K562 (cell line): ENCODE measurements at regions not wholly inside any gene's neighbourhood (a gene's known extent, or its start where the extent isn't known, plus 50 kb on each side); places are given as distances from the start of the nearest gene placed in this dataset.
A peak's percentile ranks its signal among the peaks of the same experiment; 100 is the strongest.

Experiments
- ATAC-seq: fragments of 200-7000 bp; cut with Tn5 transposase; 3 replicates; pipeline ENCODE4 v1.9.1; 2020; ENCODE audit warnings: moderate library complexity
- BruUV-seq: library from RNA; stranded (reverse); fragments of 400-500 nt; replicated peaks from 2 replicates; lab custom pipeline; 2021; lab: Mats Ljungman, UMichigan
- CTCF ChIA-PET: fragments of 300-600 bp; formaldehyde crosslinking; extraction: SDS; loops from one replicate; lab custom pipeline; 2021; ENCODE audit warnings: low intra/inter-chr PET ratio; lab: Yijun Ruan, JAX
- POLR2A ChIA-PET: fragments of 300-600, 350-650 bp; sonication (Branson Sonifier 250); formaldehyde crosslinking; extraction: SDS; loops from one replicate; lab custom pipeline; 2021; ENCODE audit warnings: antibody characterized with exemption, inconsistent platforms; lab: Yijun Ruan, JAX
- DNase-seq, 4 experiments: peaks; one replicate each; pipeline versions ENCODE4 v3.0.0 to v3.0.0-alpha.2; 2011 to 2018; ENCODE audit warnings: low spot score in 3 of 4, mixed read lengths in 3 of 4; ENCODE audit errors: extremely low read depth in 1 of 4
- FAIRE-seq: peaks from 2 replicates; lab custom pipeline; 2011; peaks lifted over from hg19 to GRCh38; lab: Jason Lieb, UNC
- H2AFZ ChIP-seq: 2 replicates; pipeline ENCODE4 v1.6.0; 2011; ENCODE audit warnings: low read depth, low read length, control low read depth, inconsistent platforms
- H3K27ac ChIP-seq: fragments of 200-600 bp; 3 replicates; pipeline ENCODE4 v1.8.0; 2011; ENCODE audit warnings: low read depth, mild to moderate bottlenecking, control low read depth, inconsistent platforms, low read length, moderate library complexity, mixed read lengths; ENCODE audit errors: extremely low read depth
- H3K27me3 ChIP-seq, 2 experiments: fragments of 300-600 bp in 1 of 2; 2 replicates in 1 of 2; 3 replicates in 1 of 2; pipeline versions ENCODE4 v1.6.0 to v1.8.0; 2011; ENCODE audit warnings: inconsistent platforms in 2 of 2, low read length in 2 of 2, mild to moderate bottlenecking in 1 of 2, mixed read lengths in 1 of 2, moderate library complexity in 1 of 2; ENCODE audit not compliant: control insufficient read depth in 2 of 2, insufficient read depth in 2 of 2
- H3K36me3 ChIP-seq: fragments of 300-600 bp; 3 replicates; pipeline ENCODE4 v1.8.0; 2011; ENCODE audit warnings: mild to moderate bottlenecking, low read length, inconsistent platforms; ENCODE audit not compliant: control insufficient read depth, insufficient read depth
- H3K4me1 ChIP-seq, 2 experiments: fragments of 200-600 bp in 1 of 2; replicated peaks in 1 of 2; 2 replicates in 1 of 2; 3 replicates in 1 of 2; pipeline versions ENCODE4 v1.5.1 to v1.8.0; 2011; ENCODE audit warnings: inconsistent platforms in 2 of 2, low read length in 2 of 2, mild to moderate bottlenecking in 1 of 2, mixed read lengths in 1 of 2, moderate library complexity in 1 of 2; ENCODE audit not compliant: control insufficient read depth in 2 of 2, insufficient read depth in 2 of 2
- H3K4me2 ChIP-seq: 2 replicates; pipeline ENCODE4 v1.6.1; 2011; ENCODE audit warnings: low read length, control low read depth, inconsistent platforms, mixed read lengths; ENCODE audit not compliant: insufficient read depth
- H3K4me3 ChIP-seq: fragments of 200-600 bp; sonication (generic), shearing (Covaris generic); 2 replicates; pipeline ENCODE4 v1.5.1; 2016; ENCODE audit warnings: control low read depth, inconsistent platforms
- H3K79me2 ChIP-seq: fragments of 200-600 bp; 3 replicates; pipeline ENCODE4 v1.8.0; 2011; ENCODE audit warnings: low read length, inconsistent platforms; ENCODE audit not compliant: control insufficient read depth, insufficient read depth
- H3K9ac ChIP-seq, 2 experiments: 2 replicates each; pipeline versions ENCODE4 v1.6.0 to v1.6.1; 2011; ENCODE audit warnings: low read depth in 2 of 2, low read length in 2 of 2, control low read depth in 1 of 2, inconsistent platforms in 1 of 2, mild to moderate bottlenecking in 1 of 2, mixed read lengths in 1 of 2; ENCODE audit not compliant: insufficient read depth in 1 of 2
- H3K9me1 ChIP-seq: one replicate; pipeline ENCODE4 v1.6.0; 2011; ENCODE audit warnings: inconsistent platforms, mild to moderate bottlenecking, low read length, moderate library complexity; ENCODE audit not compliant: control insufficient read depth, insufficient read depth
- H3K9me3 ChIP-seq: replicated peaks from 2 replicates; pipeline ENCODE4 v1.5.1; 2011; ENCODE audit warnings: low read depth, low read length, inconsistent platforms; ENCODE audit not compliant: control insufficient read depth, insufficient read depth
- H4K20me1 ChIP-seq: replicated peaks from 2 replicates; pipeline ENCODE4 v1.6.1; 2011; ENCODE audit warnings: low read length, inconsistent platforms, mixed read lengths; ENCODE audit not compliant: control insufficient read depth, insufficient read depth
- ADNP ChIP-seq: fragments of 200-800 bp; sonication (Bioruptor generic); IDR thresholded peaks from 2 replicates; pipeline ENCODE4 v1.6.1; 2016; ENCODE audit warnings: missing genetic modification characterization, missing compliant biosample characterization
- CEBPB ChIP-seq: fragments of 450-650 bp; IDR thresholded peaks from 2 replicates; pipeline ENCODE4 v1.6.1; 2016; ENCODE audit warnings: missing genetic modification characterization, missing compliant biosample characterization
- CEBPG ChIP-seq, 3 experiments: fragments of 200-800 bp in 1 of 3; sonication (Bioruptor generic) in 1 of 3; sonication (generic) in 1 of 3; formaldehyde crosslinking in 1 of 3; IDR thresholded peaks in 2 of 3; conservative IDR thresholded peaks in 1 of 3; 2 replicates each; pipeline versions ENCODE4 v1.6.1 to v1.8.0; 2016 to 2022; ENCODE audit warnings: missing compliant biosample characterization in 2 of 3, missing genetic modification characterization in 2 of 3, mild to moderate bottlenecking in 1 of 3, missing genetic modification reagents in 1 of 3
- CTCF ChIP-seq, 3 experiments: IDR thresholded peaks in 2 of 3; conservative IDR thresholded peaks in 1 of 3; 2 replicates each; pipeline ENCODE4 v1.5.1; 2011 to 2012; ENCODE audit warnings: low read length in 3 of 3, mild to moderate bottlenecking in 3 of 3, control low read depth in 2 of 3, improper control_type of control experiment in 1 of 3, inconsistent platforms in 1 of 3, low read depth in 1 of 3, mixed read lengths in 1 of 3, moderate library complexity in 1 of 3; ENCODE audit not compliant: insufficient read depth in 2 of 3
- KDM5B ChIP-seq: fragments of 200-600 bp; sonication (generic); IDR thresholded peaks from 2 replicates; pipeline ENCODE4 v1.6.1; 2012; ENCODE audit warnings: low read depth, mild to moderate bottlenecking, moderate library complexity, low read length, control low read depth, inconsistent platforms; ENCODE audit not compliant: insufficient replicate concordance
- RNF219 ChIP-seq: fragments of 250-450 bp; sonication (Bioruptor Pico); IDR thresholded peaks from 2 replicates; pipeline ENCODE4 v1.5.0; 2022; ENCODE audit warnings: mild to moderate bottlenecking
- TBP ChIP-seq: optimal IDR thresholded peaks from 2 replicates; pipeline ENCODE3; 2011; ENCODE audit warnings: low read depth, low read length, improper control_type of control experiment
- TGIF2 ChIP-seq: sonication (generic); formaldehyde crosslinking; IDR thresholded peaks from 2 replicates; pipeline ENCODE4 v1.8.1; 2022; ENCODE audit warnings: mild to moderate bottlenecking, missing genetic modification reagents, moderate library complexity
- ZBTB7A ChIP-seq: IDR thresholded peaks from 2 replicates; pipeline ENCODE4 v1.6.1; 2011; ENCODE audit warnings: low read depth, mild to moderate bottlenecking, low read length, moderate library complexity, borderline replicate concordance; ENCODE audit not compliant: control insufficient read depth
- WGBS: fragments of 100-300 bp; shearing (Covaris generic); methylation state at CpG from one replicate; pipeline ENCODE4 v1.1.6; 2016; ENCODE audit warnings: low coverage, mixed read lengths; ENCODE audit not compliant: insufficient coverage; ENCODE audit errors: missing lambda C conversion rate; 5-methylcytosine and 5-hydroxymethylcytosine counted together
- in situ Hi-C: fragments of 300-500 bp; cut with MboI; formaldehyde crosslinking; loops from 4 replicates; pipeline ENCODE4 v1.15.0; 2018; ENCODE audit warnings: inconsistent platforms, mixed read lengths
- intact Hi-C: fragments of 100-400 bp; cut with micrococcal nuclease; formaldehyde crosslinking; loops from 2 replicates; pipeline ENCODE4 v1.14.2; 2022

- no peak overlapping the region for H3K9ac ChIP-seq
- intact Hi-C loops = no loop called here
- H4K20me1 ChIP-seq = no peaks in the 10 kb centered on the region
- FAIRE-seq = no peak
- no peaks in the 10 kb centered on the region for H3K36me3 ChIP-seq
- H3K79me2 ChIP-seq = no peaks in the 10 kb centered on the region
- no peak overlapping the region for H3K27ac ChIP-seq
- no peaks in the 10 kb centered on the region for H3K9me3 ChIP-seq
- no peaks in the 10 kb centered on the region for H3K27me3 ChIP-seq
- H2AFZ ChIP-seq = no peak overlapping the region
- ChIA-PET CTCF (no interaction called here), POLR2A (no interaction called here)
- DNase-seq = no peak
- H3K4me2 ChIP-seq = no peak overlapping the region
- no peak overlapping the region for H3K4me3 ChIP-seq
- TF ChIP-seq TBP = no peak
- peak; percentile 71 for TF ChIP-seq CEBPB (tag)
- no peak for TF ChIP-seq CEBPG (CRISPR knock-in tag; IDR thresholded peaks at IDR 0.05)
- TF ChIP-seq CEBPG (tag; conservative IDR thresholded peaks at IDR 0.05 in 1 of 2, IDR thresholded peaks at IDR 0.05 in 1 of 2) = peak in 1 of 2 experiments; percentile 93; a peak in 2 of 4 replicates
- no peak for TF ChIP-seq CTCF (IDR thresholded peaks at IDR 0.05 in 2 of 3, conservative IDR thresholded peaks at IDR 0.05 in 1 of 3; ENCODE audit: insufficient read depth in 2 of 3, low read depth in 1 of 3, low read length in 3 of 3)
- no peak for TF ChIP-seq RNF219 (CRISPR knock-in tag)
- TF ChIP-seq KDM5B = no peak
- TF ChIP-seq ADNP (tag) = no peak
- no peak for TF ChIP-seq ZBTB7A
- no peak for TF ChIP-seq TGIF2
- H3K4me1 ChIP-seq = no peaks in the 10 kb centered on the region
- 5% methylated on average over 2 of the region's 2 CpGs for WGBS
- in situ Hi-C loops = no loop called here
- no peaks in the 10 kb centered on the region for H3K9me1 ChIP-seq
- ATAC-seq = no peak
- BruUV-seq = no TSS peak
Observed at GRCh38 chr12:74885775-74886174, 323.9 kb downstream of the KCNC2 start.
